WTC11 (cell line): ENCODE measurements at regions not wholly inside any gene's neighbourhood (a gene's known extent, or its start where the extent isn't known, plus 50 kb on each side); places are given as distances from the start of the nearest gene placed in this dataset.

Experiments used
- ATAC-seq: fragments of 200-7000 bp; cut with Tn5 transposase; 2 replicates; pipeline ENCODE4 v1.10.0; 2021; ENCODE audit warnings: mild to moderate bottlenecking, moderate library complexity
- CTCF ChIA-PET: fragments of 300-600 bp; sonication (Branson Sonifier 250); formaldehyde crosslinking; loops from one replicate; lab custom pipeline; 2021; ENCODE audit warnings: antibody characterized with exemption; lab: Charles Lee
- POLR2A ChIA-PET: fragments of 350-600 bp; sonication (Branson Sonifier 250); formaldehyde crosslinking; loops from one replicate; lab custom pipeline; 2021; ENCODE audit warnings: antibody characterized with exemption; lab: Charles Lee
- DNase-seq: peaks from one replicate; pipeline ENCODE4 v3.0.0; 2021; ENCODE audit warnings: low spot score
- H3K27ac Mint-ChIP-seq: 2 replicates; pipeline ENCODE4 v1.8.0; 2021; ENCODE audit warnings: mixed read lengths
- H3K27me3 Mint-ChIP-seq: 2 replicates; pipeline ENCODE4 v1.8.0; 2021; ENCODE audit warnings: low read depth, mild to moderate bottlenecking, moderate library complexity, mixed read lengths
- H3K36me3 Mint-ChIP-seq: 2 replicates; pipeline ENCODE4 v1.8.0; 2021; ENCODE audit warnings: mixed read lengths
- H3K4me1 Mint-ChIP-seq: 2 replicates; pipeline ENCODE4 v1.8.0; 2022; ENCODE audit warnings: mixed read lengths
- H3K4me3 Mint-ChIP-seq: 2 replicates; pipeline ENCODE4 v1.8.0; 2021; ENCODE audit warnings: mild to moderate bottlenecking, moderate library complexity, mixed read lengths
- H3K9me3 Mint-ChIP-seq: 2 replicates; pipeline ENCODE4 v1.8.0; 2021; ENCODE audit warnings: mixed read lengths
- ATF1 ChIP-seq: sonication (generic); formaldehyde crosslinking; IDR thresholded peaks from 2 replicates; pipeline ENCODE4 v1.8.1; 2023; ENCODE audit warnings: mild to moderate bottlenecking, moderate library complexity, missing genetic modification reagents
- EMX1 ChIP-seq: fragments of 250-450 bp; sonication (Bioruptor Pico); IDR thresholded peaks from 2 replicates; pipeline ENCODE4 v1.8.0; 2021; ENCODE audit warnings: mild to moderate bottlenecking
- ETV6 ChIP-seq: sonication (generic); formaldehyde crosslinking; IDR thresholded peaks from 2 replicates; pipeline ENCODE4 v1.8.1; 2022; ENCODE audit warnings: mild to moderate bottlenecking, missing genetic modification reagents
- FOXP1 ChIP-seq: sonication (generic); formaldehyde crosslinking; IDR thresholded peaks from 2 replicates; pipeline ENCODE4 v1.8.0; 2022; ENCODE audit warnings: missing genetic modification reagents, mild to moderate bottlenecking, moderate library complexity, borderline replicate concordance
- JAZF1 ChIP-seq: fragments of 250-450 bp; sonication (Bioruptor Pico); IDR thresholded peaks from 2 replicates; pipeline ENCODE4 v1.9.0; 2021; ENCODE audit warnings: moderate library complexity, mild to moderate bottlenecking, inconsistent platforms
- NFE2L1 ChIP-seq: sonication (generic); formaldehyde crosslinking; IDR thresholded peaks from 2 replicates; pipeline ENCODE4 v1.8.1; 2023; ENCODE audit warnings: missing genetic modification reagents
- NR3C1 ChIP-seq: sonication (generic); formaldehyde crosslinking; conservative IDR thresholded peaks from 2 replicates; pipeline ENCODE4 v1.8.1; 2023; ENCODE audit warnings: low read depth, mild to moderate bottlenecking, missing genetic modification reagents
- OVOL2 ChIP-seq: fragments of 250-450 bp; sonication (Bioruptor Pico); IDR thresholded peaks from 2 replicates; pipeline ENCODE4 v1.9.0; 2021; ENCODE audit warnings: mild to moderate bottlenecking, borderline replicate concordance
- TCF7 ChIP-seq: sonication (generic); formaldehyde crosslinking; IDR thresholded peaks from 2 replicates; pipeline ENCODE4 v1.8.0; 2022; ENCODE audit warnings: mild to moderate bottlenecking, low read depth, missing genetic modification reagents, moderate library complexity
- ZBTB21 ChIP-seq: sonication (generic); formaldehyde crosslinking; IDR thresholded peaks from 2 replicates; pipeline ENCODE4 v1.8.1; 2023; ENCODE audit warnings: mild to moderate bottlenecking, missing genetic modification reagents, borderline replicate concordance
- ZNF416 ChIP-seq: fragments of 250-450 bp; sonication (Bioruptor Pico); IDR thresholded peaks from 2 replicates; pipeline ENCODE4 v1.9.0; 2021; ENCODE audit warnings: mild to moderate bottlenecking, inconsistent platforms
- TF ChIP-seq, protein P1 (sequence below): fragments of 250-450 bp; sonication (Bioruptor Pico); conservative IDR thresholded peaks from 2 replicates; pipeline ENCODE4 v1.9.0; 2021; ENCODE audit warnings: mild to moderate bottlenecking
- TF ChIP-seq, protein P2 (sequence below): sonication (generic); formaldehyde crosslinking; IDR thresholded peaks from 2 replicates; pipeline ENCODE4 v1.8.1; 2022; ENCODE audit warnings: mild to moderate bottlenecking, missing genetic modification reagents, moderate library complexity, borderline replicate concordance
- TF ChIP-seq, protein P3 (sequence below): sonication (generic); formaldehyde crosslinking; conservative IDR thresholded peaks from 2 replicates; pipeline ENCODE4 v1.8.1; 2023; ENCODE audit warnings: mild to moderate bottlenecking, low read depth, missing genetic modification reagents, moderate library complexity
- TF ChIP-seq, protein P4 (sequence below): sonication (generic); formaldehyde crosslinking; IDR thresholded peaks from 2 replicates; pipeline ENCODE4 v1.8.1; 2022; ENCODE audit warnings: mild to moderate bottlenecking, moderate library complexity, missing genetic modification reagents
- TF ChIP-seq, protein P5 (sequence below): sonication (generic); formaldehyde crosslinking; IDR thresholded peaks from 2 replicates; pipeline ENCODE4 v1.8.0; 2023; ENCODE audit warnings: missing genetic modification reagents
- TF ChIP-seq, protein P6 (sequence below): sonication (generic); formaldehyde crosslinking; IDR thresholded peaks from 2 replicates; pipeline ENCODE4 v1.8.0; 2022; ENCODE audit warnings: mild to moderate bottlenecking, missing genetic modification reagents

DNA sequence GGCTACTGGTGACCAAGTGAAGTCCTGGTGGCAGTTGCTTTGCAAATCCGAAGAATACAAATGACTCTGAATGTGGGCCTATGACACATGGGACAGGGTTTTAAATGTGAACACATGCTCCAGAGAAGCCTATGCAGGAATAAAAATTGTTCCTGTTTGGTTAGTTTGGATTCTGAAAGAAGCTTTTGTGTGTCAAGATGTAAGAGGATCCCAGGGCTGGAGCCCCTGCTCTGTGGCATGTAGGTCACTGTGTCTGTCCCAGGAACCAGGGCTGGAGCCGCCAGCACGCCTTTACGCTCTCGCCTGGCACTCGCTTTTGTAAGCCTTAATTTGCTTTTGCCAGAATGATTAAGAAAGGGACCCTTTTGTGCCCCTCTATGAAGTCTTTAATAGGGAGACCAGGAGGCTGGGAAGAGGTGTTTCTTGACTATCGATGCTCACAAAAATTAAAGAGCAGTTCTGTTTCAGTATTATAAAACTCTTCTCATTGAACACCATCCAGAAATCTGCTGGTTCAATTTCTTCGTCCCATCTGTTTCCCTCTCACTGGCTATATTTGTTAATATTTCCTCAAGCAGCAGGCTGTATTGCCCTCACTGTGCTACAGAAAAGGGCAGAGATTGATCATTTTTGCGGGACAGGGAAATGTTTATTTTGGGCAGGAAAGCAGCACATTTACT is 532.7 kb upstream of the POU3F3 start:
- no peaks in the 10 kb centered on the region for H3K27me3 Mint-ChIP-seq
- ATAC-seq (no peak), DNase-seq (no peak)
- POLR2A ChIA-PET, result no interaction called here
- H3K4me3 Mint-ChIP-seq, result no peak overlapping the region
- TF ChIP-seq OVOL2 (CRISPR knock-in tag) (no peak), EMX1 (no peak), ATF1 (no peak), ZBTB21 (CRISPR knock-in tag) (no peak), TCF7 (CRISPR knock-in tag) (no peak), ZNF416 (CRISPR knock-in tag) (no peak)
- TF ChIP-seq, protein P1, sequence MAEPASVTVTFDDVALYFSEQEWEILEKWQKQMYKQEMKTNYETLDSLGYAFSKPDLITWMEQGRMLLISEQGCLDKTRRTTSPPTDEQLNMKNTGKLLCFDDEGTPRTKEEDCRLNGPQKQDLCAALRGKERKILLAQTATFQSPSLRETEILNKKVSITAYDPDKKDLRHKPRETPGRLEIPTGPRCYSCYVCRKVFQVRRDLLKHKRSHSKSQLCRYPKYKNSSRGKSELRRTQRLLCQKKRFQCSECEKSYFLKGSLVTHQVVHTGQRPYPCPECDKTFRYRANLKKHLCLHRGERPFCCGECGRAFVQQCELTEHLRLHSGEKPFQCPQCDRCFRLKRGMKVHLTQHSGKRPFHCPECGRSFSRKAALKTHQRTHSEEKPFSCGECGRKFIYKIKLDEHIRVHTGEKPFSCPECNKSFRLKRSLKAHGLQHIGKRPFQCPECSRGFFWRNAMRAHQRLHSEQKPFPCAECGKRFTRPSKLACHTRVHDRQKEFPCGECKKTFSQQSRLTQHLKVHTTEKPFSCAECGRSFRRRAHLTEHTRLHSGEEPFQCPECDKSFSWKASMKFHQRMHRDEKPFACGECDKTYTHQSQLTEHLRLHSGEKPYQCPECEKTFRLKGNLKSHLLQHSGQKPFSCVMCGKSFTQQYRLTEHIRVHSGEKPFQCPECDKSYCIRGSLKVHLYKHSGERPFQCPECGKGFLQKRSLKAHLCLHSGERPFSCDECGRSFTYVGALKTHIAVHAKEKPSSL (CRISPR knock-in tag), result no peak
- TF ChIP-seq, protein P2, sequence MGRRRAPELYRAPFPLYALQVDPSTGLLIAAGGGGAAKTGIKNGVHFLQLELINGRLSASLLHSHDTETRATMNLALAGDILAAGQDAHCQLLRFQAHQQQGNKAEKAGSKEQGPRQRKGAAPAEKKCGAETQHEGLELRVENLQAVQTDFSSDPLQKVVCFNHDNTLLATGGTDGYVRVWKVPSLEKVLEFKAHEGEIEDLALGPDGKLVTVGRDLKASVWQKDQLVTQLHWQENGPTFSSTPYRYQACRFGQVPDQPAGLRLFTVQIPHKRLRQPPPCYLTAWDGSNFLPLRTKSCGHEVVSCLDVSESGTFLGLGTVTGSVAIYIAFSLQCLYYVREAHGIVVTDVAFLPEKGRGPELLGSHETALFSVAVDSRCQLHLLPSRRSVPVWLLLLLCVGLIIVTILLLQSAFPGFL (CRISPR knock-in tag), result no peak
- TF ChIP-seq, protein P3, sequence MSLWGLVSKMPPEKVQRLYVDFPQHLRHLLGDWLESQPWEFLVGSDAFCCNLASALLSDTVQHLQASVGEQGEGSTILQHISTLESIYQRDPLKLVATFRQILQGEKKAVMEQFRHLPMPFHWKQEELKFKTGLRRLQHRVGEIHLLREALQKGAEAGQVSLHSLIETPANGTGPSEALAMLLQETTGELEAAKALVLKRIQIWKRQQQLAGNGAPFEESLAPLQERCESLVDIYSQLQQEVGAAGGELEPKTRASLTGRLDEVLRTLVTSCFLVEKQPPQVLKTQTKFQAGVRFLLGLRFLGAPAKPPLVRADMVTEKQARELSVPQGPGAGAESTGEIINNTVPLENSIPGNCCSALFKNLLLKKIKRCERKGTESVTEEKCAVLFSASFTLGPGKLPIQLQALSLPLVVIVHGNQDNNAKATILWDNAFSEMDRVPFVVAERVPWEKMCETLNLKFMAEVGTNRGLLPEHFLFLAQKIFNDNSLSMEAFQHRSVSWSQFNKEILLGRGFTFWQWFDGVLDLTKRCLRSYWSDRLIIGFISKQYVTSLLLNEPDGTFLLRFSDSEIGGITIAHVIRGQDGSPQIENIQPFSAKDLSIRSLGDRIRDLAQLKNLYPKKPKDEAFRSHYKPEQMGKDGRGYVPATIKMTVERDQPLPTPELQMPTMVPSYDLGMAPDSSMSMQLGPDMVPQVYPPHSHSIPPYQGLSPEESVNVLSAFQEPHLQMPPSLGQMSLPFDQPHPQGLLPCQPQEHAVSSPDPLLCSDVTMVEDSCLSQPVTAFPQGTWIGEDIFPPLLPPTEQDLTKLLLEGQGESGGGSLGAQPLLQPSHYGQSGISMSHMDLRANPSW, result no peak
- TF ChIP-seq, protein P4, sequence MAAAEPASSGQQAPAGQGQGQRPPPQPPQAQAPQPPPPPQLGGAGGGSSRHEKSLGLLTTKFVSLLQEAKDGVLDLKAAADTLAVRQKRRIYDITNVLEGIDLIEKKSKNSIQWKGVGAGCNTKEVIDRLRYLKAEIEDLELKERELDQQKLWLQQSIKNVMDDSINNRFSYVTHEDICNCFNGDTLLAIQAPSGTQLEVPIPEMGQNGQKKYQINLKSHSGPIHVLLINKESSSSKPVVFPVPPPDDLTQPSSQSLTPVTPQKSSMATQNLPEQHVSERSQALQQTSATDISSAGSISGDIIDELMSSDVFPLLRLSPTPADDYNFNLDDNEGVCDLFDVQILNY (CRISPR knock-in tag), result no peak
- no peaks in the 10 kb centered on the region for H3K9me3 Mint-ChIP-seq
- CTCF ChIA-PET, result no interaction called here
- no peaks in the 10 kb centered on the region for H3K36me3 Mint-ChIP-seq
- H3K27ac Mint-ChIP-seq, result no peak overlapping the region
- no peaks in the 10 kb centered on the region for H3K4me1 Mint-ChIP-seq

DNA sequence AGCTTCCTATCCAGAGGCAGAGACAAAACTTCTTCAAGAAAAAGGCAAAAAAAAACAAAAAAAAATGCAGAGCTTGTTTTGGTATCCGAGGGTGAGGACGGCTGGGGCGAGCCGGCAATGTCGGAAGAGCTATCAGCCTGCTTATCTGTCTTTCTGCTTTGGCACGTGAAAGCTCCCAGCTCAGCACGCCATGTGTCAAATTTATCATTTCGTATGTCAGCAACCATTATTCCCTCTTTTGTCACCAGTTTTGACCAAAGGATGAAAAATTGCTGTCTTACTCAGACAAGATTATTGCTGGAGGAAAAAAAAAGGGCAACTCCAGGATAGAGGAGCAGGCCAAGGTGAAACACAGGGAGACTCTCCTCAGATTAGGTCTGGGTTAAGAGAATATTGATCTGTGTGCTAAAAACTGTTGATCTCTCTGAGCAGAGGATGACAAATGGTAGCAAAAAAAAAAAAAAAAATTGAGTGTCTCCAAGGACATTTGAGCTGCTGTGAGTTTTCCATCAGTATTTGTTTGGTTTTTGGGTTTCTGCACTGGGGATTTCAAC is 532.0 kb upstream of the POU3F3 start:
- no peak for ATAC-seq
- CTCF ChIA-PET, result no interaction called here
- no peak for TF ChIP-seq FOXP1 (CRISPR knock-in tag)
- no peak for TF ChIP-seq JAZF1
- TF ChIP-seq OVOL2 (CRISPR knock-in tag), result no peak
- TF ChIP-seq, protein P5, sequence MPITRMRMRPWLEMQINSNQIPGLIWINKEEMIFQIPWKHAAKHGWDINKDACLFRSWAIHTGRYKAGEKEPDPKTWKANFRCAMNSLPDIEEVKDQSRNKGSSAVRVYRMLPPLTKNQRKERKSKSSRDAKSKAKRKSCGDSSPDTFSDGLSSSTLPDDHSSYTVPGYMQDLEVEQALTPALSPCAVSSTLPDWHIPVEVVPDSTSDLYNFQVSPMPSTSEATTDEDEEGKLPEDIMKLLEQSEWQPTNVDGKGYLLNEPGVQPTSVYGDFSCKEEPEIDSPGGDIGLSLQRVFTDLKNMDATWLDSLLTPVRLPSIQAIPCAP (CRISPR knock-in tag), result no peak
- TF ChIP-seq, protein P6, sequence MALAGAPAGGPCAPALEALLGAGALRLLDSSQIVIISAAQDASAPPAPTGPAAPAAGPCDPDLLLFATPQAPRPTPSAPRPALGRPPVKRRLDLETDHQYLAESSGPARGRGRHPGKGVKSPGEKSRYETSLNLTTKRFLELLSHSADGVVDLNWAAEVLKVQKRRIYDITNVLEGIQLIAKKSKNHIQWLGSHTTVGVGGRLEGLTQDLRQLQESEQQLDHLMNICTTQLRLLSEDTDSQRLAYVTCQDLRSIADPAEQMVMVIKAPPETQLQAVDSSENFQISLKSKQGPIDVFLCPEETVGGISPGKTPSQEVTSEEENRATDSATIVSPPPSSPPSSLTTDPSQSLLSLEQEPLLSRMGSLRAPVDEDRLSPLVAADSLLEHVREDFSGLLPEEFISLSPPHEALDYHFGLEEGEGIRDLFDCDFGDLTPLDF (CRISPR knock-in tag), result no peak
- TF ChIP-seq ETV6, result no peak
- no peak for TF ChIP-seq NFE2L1 (CRISPR knock-in tag)
- no peak for TF ChIP-seq NR3C1 (CRISPR knock-in tag)
- TF ChIP-seq, all 79 proteins: peak for 0
- Mint-ChIP-seq H3K27ac (no peak overlapping the region), H3K36me3 (no peaks in the 10 kb centered on the region), H3K27me3 (no peaks in the 10 kb centered on the region), H3K9me3 (no peaks in the 10 kb centered on the region), H3K4me3 (no peak overlapping the region), H3K4me1 (no peaks in the 10 kb centered on the region)
- POLR2A ChIA-PET, result no interaction called here
- DNase-seq, result no peak
